Vagina (tissue), 2 donors: ENCODE measurements at regions not wholly inside any gene's neighbourhood (a gene's known extent, or its start where the extent isn't known, plus 50 kb on each side); places are given as distances from the start of the nearest gene placed in this dataset.
A peak's percentile ranks its signal among the peaks of the same experiment; 100 is the strongest.

Experiments
- DNase-seq, 2 donors: peaks; one replicate each; pipeline ENCODE4 v3.0.0-alpha.2; 2017; ENCODE audit errors: extremely low spot score in 2 of 2
- H3K27ac ChIP-seq: fragments of 200-600 bp; sonication (generic); one replicate; pipeline ENCODE4 v1.5.1; 2019
- H3K27me3 ChIP-seq: fragments of 200-600 bp; sonication (generic); one replicate; pipeline ENCODE4 v1.5.1; 2019
- H3K36me3 ChIP-seq, 2 donors: fragments of 200-600 bp; sonication (generic); one replicate each; pipeline ENCODE4 v1.5.1; 2017 to 2019
- H3K4me1 ChIP-seq: fragments of 200-600 bp; sonication (generic); one replicate; pipeline ENCODE4 v1.5.1; 2019
- H3K4me3 ChIP-seq, 2 donors: fragments of 200-600 bp; sonication (generic); 1 replicate in 1 of 2; 2 replicates in 1 of 2; pipeline ENCODE4 v1.5.1; 2016 to 2019
- H3K9me3 ChIP-seq: fragments of 200-600 bp; sonication (generic); one replicate; pipeline ENCODE4 v1.5.1; 2019
- POLR2A ChIP-seq, 2 donors: fragments of 450-650 bp; IDR thresholded peaks; one replicate each; pipeline ENCODE4 v1.6.1; 2017; ENCODE audit warnings: antibody characterized with exemption in 2 of 2, mild to moderate bottlenecking in 2 of 2, moderate library complexity in 2 of 2
- POLR2AphosphoS5 ChIP-seq, 2 donors: sonication (generic); formaldehyde crosslinking; IDR thresholded peaks; one replicate each; pipeline ENCODE4 v1.9.0; 2017; ENCODE audit warnings: antibody characterized with exemption in 2 of 2, mild to moderate bottlenecking in 2 of 2, low read depth in 1 of 2; ENCODE audit not compliant: insufficient read depth in 1 of 2
- intact Hi-C: fragments of 100-400 bp; cut with DNase I; formaldehyde crosslinking; loops from one replicate; pipeline ENCODE4 v1.15.1; 2023
- TF ChIP-seq, protein P1 (sequence below), 3 experiments: fragments of 450-650 bp in 2 of 3; fragments of 200-600 bp in 1 of 3; sonication (generic) in 1 of 3; IDR thresholded peaks; one replicate each; pipeline ENCODE4 v1.5.1; 2017 to 2019; ENCODE audit warnings: antibody characterized with exemption in 3 of 3, mild to moderate bottlenecking in 2 of 3, moderate library complexity in 2 of 3

DNA sequence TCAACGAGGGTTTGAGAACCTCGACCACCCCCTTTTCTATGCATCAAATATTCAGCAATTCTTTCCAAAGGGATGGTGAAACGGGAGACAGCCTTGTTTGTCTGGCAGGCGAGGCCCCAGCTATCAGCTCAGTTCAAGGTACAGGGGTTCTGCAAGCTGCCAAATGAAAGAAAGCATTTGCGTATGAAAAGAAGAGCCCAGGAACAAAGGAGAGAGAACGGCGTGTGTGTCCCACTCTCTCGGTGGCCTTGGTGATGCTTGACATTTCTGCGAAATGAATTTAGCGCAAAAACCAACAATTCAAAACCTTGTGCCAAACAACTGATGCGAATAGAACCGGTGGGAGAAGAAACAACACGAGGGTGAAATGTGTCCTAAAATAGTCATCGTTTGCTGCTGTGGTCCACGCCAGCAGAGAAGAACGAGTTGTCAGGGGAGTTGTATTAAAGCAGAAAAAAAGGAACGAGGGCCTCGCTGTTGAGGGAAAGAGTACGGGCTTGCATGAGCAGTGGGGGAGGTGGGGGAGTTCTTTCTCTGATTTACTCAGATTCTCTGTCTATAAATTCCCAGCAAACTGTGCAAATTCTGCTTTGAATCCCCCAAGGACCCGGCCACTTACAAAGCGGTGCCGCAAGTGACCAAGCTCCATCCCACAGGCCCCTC is 97.7 kb downstream of the TMEM130 start:
- H3K4me1 ChIP-seq: peaks cover 18% of the 10 kb centered on the region
- TF ChIP-seq, protein P1, sequence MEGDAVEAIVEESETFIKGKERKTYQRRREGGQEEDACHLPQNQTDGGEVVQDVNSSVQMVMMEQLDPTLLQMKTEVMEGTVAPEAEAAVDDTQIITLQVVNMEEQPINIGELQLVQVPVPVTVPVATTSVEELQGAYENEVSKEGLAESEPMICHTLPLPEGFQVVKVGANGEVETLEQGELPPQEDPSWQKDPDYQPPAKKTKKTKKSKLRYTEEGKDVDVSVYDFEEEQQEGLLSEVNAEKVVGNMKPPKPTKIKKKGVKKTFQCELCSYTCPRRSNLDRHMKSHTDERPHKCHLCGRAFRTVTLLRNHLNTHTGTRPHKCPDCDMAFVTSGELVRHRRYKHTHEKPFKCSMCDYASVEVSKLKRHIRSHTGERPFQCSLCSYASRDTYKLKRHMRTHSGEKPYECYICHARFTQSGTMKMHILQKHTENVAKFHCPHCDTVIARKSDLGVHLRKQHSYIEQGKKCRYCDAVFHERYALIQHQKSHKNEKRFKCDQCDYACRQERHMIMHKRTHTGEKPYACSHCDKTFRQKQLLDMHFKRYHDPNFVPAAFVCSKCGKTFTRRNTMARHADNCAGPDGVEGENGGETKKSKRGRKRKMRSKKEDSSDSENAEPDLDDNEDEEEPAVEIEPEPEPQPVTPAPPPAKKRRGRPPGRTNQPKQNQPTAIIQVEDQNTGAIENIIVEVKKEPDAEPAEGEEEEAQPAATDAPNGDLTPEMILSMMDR (IDR thresholded peaks at IDR 0.05): no peak
- TF ChIP-seq POLR2A (IDR thresholded peaks at IDR 0.05) (no peak), POLR2AphosphoS5 (IDR thresholded peaks at IDR 0.05; ENCODE audit: insufficient read depth in 1 of 2, low read depth in 1 of 2) (no peak)
- no peaks in the 10 kb centered on the region for H3K9me3 ChIP-seq
- H3K27ac ChIP-seq: peak overlapping the region; percentile 39
- intact Hi-C loops: no loop called here
- no peak for DNase-seq
- H3K4me3 ChIP-seq: no peak overlapping the region
- no peaks in the 10 kb centered on the region for H3K36me3 ChIP-seq
- no peaks in the 10 kb centered on the region for H3K27me3 ChIP-seq

DNA sequence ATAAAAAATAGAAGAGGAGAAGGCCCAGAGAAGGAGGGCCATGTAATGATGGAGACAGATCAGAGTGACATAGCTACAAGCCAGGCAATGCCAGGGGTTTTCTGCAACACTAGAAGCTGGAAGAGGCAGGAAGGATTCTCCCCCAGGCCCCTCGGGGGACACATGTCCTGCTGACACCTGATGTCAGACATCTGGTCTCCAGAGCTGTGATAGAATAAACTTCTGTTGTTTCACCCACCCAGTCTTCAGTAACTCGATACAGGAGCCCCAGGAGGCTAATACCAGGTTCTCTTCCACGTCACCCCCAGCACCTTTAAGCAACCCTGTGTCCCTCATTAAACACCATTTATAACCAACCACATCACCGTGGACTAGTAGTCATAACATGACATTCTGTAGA is 94.9 kb downstream of the TMEM130 start:
- H3K27me3 ChIP-seq: no peaks in the 10 kb centered on the region

DNA sequence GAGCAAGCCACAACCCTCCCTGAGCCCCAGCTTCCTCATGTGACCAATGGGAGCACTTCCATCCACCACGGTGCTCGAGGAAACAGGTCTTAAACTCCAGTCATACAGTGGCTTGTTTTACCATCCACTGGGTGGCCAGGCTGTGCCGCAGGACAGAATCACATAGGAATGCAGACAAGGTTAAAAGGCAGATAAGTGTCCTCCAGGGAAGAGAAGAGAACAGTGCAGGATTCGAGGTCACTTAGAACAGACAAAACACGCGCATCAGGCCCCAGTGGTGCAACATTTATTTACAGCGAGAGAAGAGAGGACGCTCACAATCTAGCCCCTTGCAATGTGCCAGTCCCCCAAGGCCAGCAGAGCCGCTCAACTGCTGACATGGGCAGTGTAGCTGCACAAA is 92.8 kb downstream of the TMEM130 start:
- Histone ChIP-seq H3K4me1 (peaks cover 6% of the 10 kb centered on the region), H3K27ac (no peak overlapping the region), H3K27me3 (no peaks in the 10 kb centered on the region), H3K4me3 (no peak overlapping the region), H3K9me3 (no peaks in the 10 kb centered on the region), H3K36me3 (no peaks in the 10 kb centered on the region)
- intact Hi-C loops: no loop called here
- TF ChIP-seq, protein P1 (IDR thresholded peaks at IDR 0.05): no peak
- no peak for DNase-seq

More for the DNA sequence above, 94.9 kb downstream of the TMEM130 start:
- Histone ChIP-seq H3K4me3 (no peak overlapping the region), H3K9me3 (no peaks in the 10 kb centered on the region), H3K27ac (no peak overlapping the region), H3K36me3 (no peaks in the 10 kb centered on the region), H3K4me1 (peaks cover 18% of the 10 kb centered on the region)
- TF ChIP-seq POLR2AphosphoS5 (IDR thresholded peaks at IDR 0.05; ENCODE audit: insufficient read depth in 1 of 2, low read depth in 1 of 2): no peak
- TF ChIP-seq POLR2A (IDR thresholded peaks at IDR 0.05): no peak
- TF ChIP-seq, protein P1 (IDR thresholded peaks at IDR 0.05): no peak
- intact Hi-C loops: no loop called here
- no peak for DNase-seq

- H3K4me1 ChIP-seq: no peaks in the 10 kb centered on the region
Observed at GRCh38 chr7:98778421-98778820, 91.4 kb downstream of the TMEM130 start.

More at GRCh38 chr7:98778421-98778820, 91.4 kb downstream of the TMEM130 start:
- TF ChIP-seq, protein P1 (IDR thresholded peaks at IDR 0.05): no peak
- no peak for TF ChIP-seq POLR2A (IDR thresholded peaks at IDR 0.05)
- no peak for TF ChIP-seq POLR2AphosphoS5 (IDR thresholded peaks at IDR 0.05; ENCODE audit: insufficient read depth in 1 of 2, low read depth in 1 of 2)
- H3K9me3 ChIP-seq: no peaks in the 10 kb centered on the region
- H3K27me3 ChIP-seq: no peaks in the 10 kb centered on the region
- no peak overlapping the region for H3K27ac ChIP-seq
- H3K4me3 ChIP-seq: no peak overlapping the region
- intact Hi-C loops: no loop called here
- DNase-seq: no peak
- no peaks in the 10 kb centered on the region for H3K36me3 ChIP-seq
